ENCODE measurements at regions not wholly inside any gene's neighbourhood (a gene's known extent, or its start where the extent isn't known, plus 50 kb on each side); places are given as distances from the start of the nearest gene placed in this dataset.

DNA sequence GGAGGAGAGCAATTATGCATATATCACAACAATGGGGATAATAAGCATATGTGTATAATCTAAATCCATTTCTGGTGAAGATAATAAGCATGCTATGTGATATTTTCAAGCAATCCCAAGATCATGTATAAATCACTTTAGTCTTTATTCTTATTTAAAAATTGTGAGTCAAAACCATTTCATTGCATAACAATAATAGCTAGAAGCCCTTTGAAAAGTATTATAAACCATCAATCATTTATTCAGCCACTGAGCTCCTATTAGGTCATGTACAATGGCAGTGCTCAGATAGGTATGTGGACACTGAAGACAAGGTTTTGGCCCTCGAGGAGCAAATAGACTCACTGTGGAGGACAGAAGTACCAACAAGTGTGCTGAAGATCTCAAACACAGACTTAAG lies 113.1 kb downstream of the CDCA7 start:
- H3K36me3 ChIP-seq (ENCODE audit: control insufficient read depth, low read length): no peaks in the 10 kb centered on the region
- H3K4me2 ChIP-seq (ENCODE audit: low read length): no peak overlapping the region
- H3F3A ChIP-seq (ENCODE audit: control insufficient read depth, insufficient read depth): no peaks in the 10 kb centered on the region
- no peaks in the 10 kb centered on the region for H4K20me1 ChIP-seq (ENCODE audit: control insufficient read depth, insufficient read depth, low read depth, low read length)
- H3K27me3 ChIP-seq (ENCODE audit: control insufficient read depth, low read length): peaks cover 7% of the 10 kb centered on the region; the same call in 1 of the 2 replicates
- TF ChIP-seq, protein P1, sequence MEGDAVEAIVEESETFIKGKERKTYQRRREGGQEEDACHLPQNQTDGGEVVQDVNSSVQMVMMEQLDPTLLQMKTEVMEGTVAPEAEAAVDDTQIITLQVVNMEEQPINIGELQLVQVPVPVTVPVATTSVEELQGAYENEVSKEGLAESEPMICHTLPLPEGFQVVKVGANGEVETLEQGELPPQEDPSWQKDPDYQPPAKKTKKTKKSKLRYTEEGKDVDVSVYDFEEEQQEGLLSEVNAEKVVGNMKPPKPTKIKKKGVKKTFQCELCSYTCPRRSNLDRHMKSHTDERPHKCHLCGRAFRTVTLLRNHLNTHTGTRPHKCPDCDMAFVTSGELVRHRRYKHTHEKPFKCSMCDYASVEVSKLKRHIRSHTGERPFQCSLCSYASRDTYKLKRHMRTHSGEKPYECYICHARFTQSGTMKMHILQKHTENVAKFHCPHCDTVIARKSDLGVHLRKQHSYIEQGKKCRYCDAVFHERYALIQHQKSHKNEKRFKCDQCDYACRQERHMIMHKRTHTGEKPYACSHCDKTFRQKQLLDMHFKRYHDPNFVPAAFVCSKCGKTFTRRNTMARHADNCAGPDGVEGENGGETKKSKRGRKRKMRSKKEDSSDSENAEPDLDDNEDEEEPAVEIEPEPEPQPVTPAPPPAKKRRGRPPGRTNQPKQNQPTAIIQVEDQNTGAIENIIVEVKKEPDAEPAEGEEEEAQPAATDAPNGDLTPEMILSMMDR (IDR thresholded peaks at IDR 0.05; ENCODE audit: low read depth, low read length, poor library complexity, severe bottlenecking): no peak
- no peaks in the 10 kb centered on the region for H3K9me3 ChIP-seq (ENCODE audit: control insufficient read depth, insufficient read depth, low read length)
- H3K27ac ChIP-seq (ENCODE audit: low read depth, low read length): no peak overlapping the region
- no peaks in the 10 kb centered on the region for H3K4me1 ChIP-seq (ENCODE audit: control insufficient read depth, low read length)
- H3K4me3 ChIP-seq (ENCODE audit: low read length): no peak overlapping the region
- no peaks in the 10 kb centered on the region for H3K79me2 ChIP-seq (ENCODE audit: control insufficient read depth, low read length)
- H3K9me2 ChIP-seq (replicated peaks; ENCODE audit: control insufficient read depth, low read length): no peaks in the 10 kb centered on the region

DNA sequence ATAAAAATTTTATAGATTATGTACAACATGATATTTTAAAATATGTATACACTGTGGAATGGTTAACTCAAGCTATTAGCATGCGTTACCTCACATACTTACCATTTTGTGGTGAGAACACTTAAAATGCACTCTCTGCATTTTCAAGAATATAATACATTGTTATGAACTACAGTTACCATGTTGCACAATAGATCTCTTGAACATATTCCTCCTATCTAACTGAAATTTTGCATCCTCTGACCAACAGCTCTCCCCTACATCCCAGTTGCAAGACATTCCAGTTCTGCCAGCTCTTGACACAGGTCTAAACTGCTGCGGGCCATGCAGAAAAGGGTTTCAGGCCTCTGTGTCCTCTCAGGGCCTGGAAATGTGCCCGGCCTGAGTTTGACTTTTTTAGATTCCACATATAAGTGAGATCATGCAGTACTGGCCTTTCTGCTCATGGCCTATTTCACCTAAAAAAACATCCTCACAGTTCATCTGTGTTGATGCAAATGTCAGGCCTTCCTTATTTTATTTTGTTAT lies 113.7 kb downstream of the CDCA7 start:
- TF ChIP-seq EZH2phosphoT487 (IDR thresholded peaks at IDR 0.05; ENCODE audit: borderline replicate concordance, low read length): no peak
- TF ChIP-seq, protein P1 (IDR thresholded peaks at IDR 0.05; ENCODE audit: low read depth, low read length, poor library complexity, severe bottlenecking): no peak
- no peaks in the 10 kb centered on the region for H4K20me1 ChIP-seq (ENCODE audit: control insufficient read depth, insufficient read depth, low read depth, low read length)
- H3K4me2 ChIP-seq (ENCODE audit: low read length): no peak overlapping the region
- H3K4me3 ChIP-seq (ENCODE audit: low read length): no peak overlapping the region
- no peaks in the 10 kb centered on the region for H3K9me2 ChIP-seq (replicated peaks; ENCODE audit: control insufficient read depth, low read length)
- no peak overlapping the region for H3K27ac ChIP-seq (ENCODE audit: low read depth, low read length)
- no peaks in the 10 kb centered on the region for H3F3A ChIP-seq (ENCODE audit: control insufficient read depth, insufficient read depth)
- H3K27me3 ChIP-seq (ENCODE audit: control insufficient read depth, low read length): peaks cover 6% of the 10 kb centered on the region
- H3K9me3 ChIP-seq (ENCODE audit: control insufficient read depth, insufficient read depth, low read length): no peaks in the 10 kb centered on the region
- no peaks in the 10 kb centered on the region for H3K79me2 ChIP-seq (ENCODE audit: control insufficient read depth, low read length)
- no peaks in the 10 kb centered on the region for H3K36me3 ChIP-seq (ENCODE audit: control insufficient read depth, low read length)
- H3K4me1 ChIP-seq (ENCODE audit: control insufficient read depth, low read length): no peaks in the 10 kb centered on the region

DNA sequence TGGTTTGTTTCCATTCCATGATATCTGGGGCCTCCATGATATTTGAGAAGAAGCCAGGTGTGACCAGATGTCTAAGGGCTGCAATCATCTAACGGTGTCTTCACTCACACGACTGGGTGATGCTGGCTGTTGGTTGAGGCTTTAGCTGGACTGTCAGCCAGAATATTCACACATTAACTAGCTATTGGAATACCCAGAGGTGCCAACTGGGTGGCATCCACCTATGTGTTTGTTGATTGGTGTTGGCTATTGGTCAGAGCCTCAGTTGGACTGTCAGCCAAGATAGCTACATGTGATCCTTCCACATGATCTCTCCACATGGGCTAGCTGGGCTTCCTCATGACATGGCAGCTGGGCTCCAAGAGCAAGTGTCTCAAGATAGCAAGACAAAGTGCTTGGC lies 117.4 kb downstream of the CDCA7 start:
- Histone ChIP-seq H3K27ac (ENCODE audit: low read depth, low read length) (no peak overlapping the region), H3K4me2 (ENCODE audit: low read length) (no peak overlapping the region), H3F3A (ENCODE audit: control insufficient read depth, insufficient read depth) (no peaks in the 10 kb centered on the region), H3K79me2 (ENCODE audit: control insufficient read depth, low read length) (no peaks in the 10 kb centered on the region), H3K9me2 (replicated peaks; ENCODE audit: control insufficient read depth, low read length) (no peaks in the 10 kb centered on the region), H3K9me3 (ENCODE audit: control insufficient read depth, insufficient read depth, low read length) (no peaks in the 10 kb centered on the region), H3K4me3 (ENCODE audit: low read length) (no peak overlapping the region), H4K20me1 (ENCODE audit: control insufficient read depth, insufficient read depth, low read depth, low read length) (no peaks in the 10 kb centered on the region), H3K36me3 (ENCODE audit: control insufficient read depth, low read length) (no peaks in the 10 kb centered on the region), H3K4me1 (ENCODE audit: control insufficient read depth, low read length) (no peaks in the 10 kb centered on the region), H3K27me3 (ENCODE audit: control insufficient read depth, low read length) (peaks cover 9% of the 10 kb centered on the region)
- TF ChIP-seq, protein P1 (IDR thresholded peaks at IDR 0.05; ENCODE audit: low read depth, low read length, poor library complexity, severe bottlenecking): peak; percentile 14
- no peak for TF ChIP-seq EZH2phosphoT487 (IDR thresholded peaks at IDR 0.05; ENCODE audit: borderline replicate concordance, low read length)
